Bronchial epithelial cell (primary cell): ENCODE measurements at regions not wholly inside any gene's neighbourhood (a gene's known extent, or its start where the extent isn't known, plus 50 kb on each side); places are given as distances from the start of the nearest gene placed in this dataset.

ENCODE experiments used
- DNase-seq: peaks from one replicate; pipeline ENCODE4 v3.0.0-alpha.2; 2010; ENCODE audit warnings: low read depth
- FAIRE-seq: peaks from 2 replicates; lab custom pipeline; 2011; peaks lifted over from hg19 to GRCh38; lab: Jason Lieb, UNC
- H3K27me3 ChIP-seq: 2 replicates; pipeline ENCODE4 v1.5.1; 2011; ENCODE audit warnings: low read length; ENCODE audit not compliant: control insufficient read depth, insufficient read depth
- H3K36me3 ChIP-seq: 2 replicates; pipeline ENCODE4 v1.5.1; 2011; ENCODE audit warnings: low read length; ENCODE audit not compliant: control insufficient read depth, insufficient read depth
- H3K4me3 ChIP-seq: 2 replicates; pipeline ENCODE4 v1.5.1; 2011; ENCODE audit warnings: mild to moderate bottlenecking, low read depth, low read length, control low read depth
- CTCF ChIP-seq: IDR thresholded peaks from 2 replicates; pipeline ENCODE4 v1.5.1; 2011; ENCODE audit warnings: mild to moderate bottlenecking, moderate library complexity, low read length, control low read depth, inconsistent platforms; ENCODE audit not compliant: insufficient read depth, severe bottlenecking

GRCh38 chr20:58020656-58021454 lies 207.6 kb downstream of the ANKRD60 start:
- Histone ChIP-seq H3K36me3 (no peaks in the 10 kb centered on the region), H3K27me3 (no peaks in the 10 kb centered on the region), H3K4me3 (no peak overlapping the region)
- no peak for TF ChIP-seq CTCF
- FAIRE-seq (no peak), DNase-seq (no peak)

- Histone ChIP-seq H3K27me3 (no peaks in the 10 kb centered on the region), H3K4me3 (no peak overlapping the region), H3K36me3 (no peaks in the 10 kb centered on the region)
- DNase-seq (no peak), FAIRE-seq (no peak)
- no peak for TF ChIP-seq CTCF
Observed at GRCh38 chr20:58019850-58020625, 208.4 kb downstream of the ANKRD60 start.

GRCh38 chr20:58019027-58019849 lies 209.2 kb downstream of the ANKRD60 start:
- no peak for TF ChIP-seq CTCF
- Histone ChIP-seq H3K4me3 (no peak overlapping the region), H3K36me3 (no peaks in the 10 kb centered on the region), H3K27me3 (no peaks in the 10 kb centered on the region)
- DNase-seq (no peak), FAIRE-seq (no peak)

GRCh38 chr20:58018590-58018989 lies 209.9 kb downstream of the ANKRD60 start:
- DNase-seq, result no peak
- TF ChIP-seq CTCF, result no peak
- H3K36me3 ChIP-seq, result no peaks in the 10 kb centered on the region
- no peaks in the 10 kb centered on the region for H3K27me3 ChIP-seq
- no peak overlapping the region for H3K4me3 ChIP-seq
- FAIRE-seq, result no peak

- FAIRE-seq, result no peak
- DNase-seq, result no peak
- Histone ChIP-seq H3K36me3 (no peaks in the 10 kb centered on the region), H3K27me3 (no peaks in the 10 kb centered on the region), H3K4me3 (no peak overlapping the region)
- TF ChIP-seq CTCF, result no peak
Observed at GRCh38 chr20:58017970-58018530, 210.4 kb downstream of the ANKRD60 start.
